Fibroblast of villous mesenchyme (primary cell): ENCODE measurements at regions not wholly inside any gene's neighbourhood (a gene's known extent, or its start where the extent isn't known, plus 50 kb on each side); places are given as distances from the start of the nearest gene placed in this dataset.

ENCODE experiments used
- DNase-seq: peaks from one replicate; pipeline ENCODE4 v3.0.0-alpha.2; 2010; ENCODE audit warnings: low read depth
- H3K4me3 ChIP-seq: 2 replicates; pipeline ENCODE4 v1.5.1; 2011; ENCODE audit warnings: low read depth, mild to moderate bottlenecking, low read length
- TF ChIP-seq, protein P1 (sequence below): IDR thresholded peaks from 2 replicates; pipeline ENCODE4 v1.5.1; 2012; ENCODE audit warnings: low read depth, mild to moderate bottlenecking, low read length; ENCODE audit not compliant: insufficient read depth

- DNase-seq = no peak
- TF ChIP-seq, protein P1, sequence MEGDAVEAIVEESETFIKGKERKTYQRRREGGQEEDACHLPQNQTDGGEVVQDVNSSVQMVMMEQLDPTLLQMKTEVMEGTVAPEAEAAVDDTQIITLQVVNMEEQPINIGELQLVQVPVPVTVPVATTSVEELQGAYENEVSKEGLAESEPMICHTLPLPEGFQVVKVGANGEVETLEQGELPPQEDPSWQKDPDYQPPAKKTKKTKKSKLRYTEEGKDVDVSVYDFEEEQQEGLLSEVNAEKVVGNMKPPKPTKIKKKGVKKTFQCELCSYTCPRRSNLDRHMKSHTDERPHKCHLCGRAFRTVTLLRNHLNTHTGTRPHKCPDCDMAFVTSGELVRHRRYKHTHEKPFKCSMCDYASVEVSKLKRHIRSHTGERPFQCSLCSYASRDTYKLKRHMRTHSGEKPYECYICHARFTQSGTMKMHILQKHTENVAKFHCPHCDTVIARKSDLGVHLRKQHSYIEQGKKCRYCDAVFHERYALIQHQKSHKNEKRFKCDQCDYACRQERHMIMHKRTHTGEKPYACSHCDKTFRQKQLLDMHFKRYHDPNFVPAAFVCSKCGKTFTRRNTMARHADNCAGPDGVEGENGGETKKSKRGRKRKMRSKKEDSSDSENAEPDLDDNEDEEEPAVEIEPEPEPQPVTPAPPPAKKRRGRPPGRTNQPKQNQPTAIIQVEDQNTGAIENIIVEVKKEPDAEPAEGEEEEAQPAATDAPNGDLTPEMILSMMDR = no peak
- H3K4me3 ChIP-seq = no peak overlapping the region
Observed at GRCh38 chr18:73664896-73665295, 482.7 kb downstream of the FBXO15 start.

GRCh38 chr18:73663581-73663980 is 484.1 kb downstream of the FBXO15 start:
- no peak overlapping the region for H3K4me3 ChIP-seq
- DNase-seq = no peak
- TF ChIP-seq, protein P1 = no peak

- TF ChIP-seq, protein P1 = no peak
- DNase-seq = no peak
- no peak overlapping the region for H3K4me3 ChIP-seq
Observed at GRCh38 chr18:73662421-73662820, 485.2 kb downstream of the FBXO15 start.

GRCh38 chr18:73660931-73661856 is 486.4 kb downstream of the FBXO15 start:
- no peak for DNase-seq
- TF ChIP-seq, protein P1 = no peak

GRCh38 chr18:73656691-73657090 is 490.9 kb downstream of the FBXO15 start:
- DNase-seq = no peak
- TF ChIP-seq, protein P1 = no peak
- no peak overlapping the region for H3K4me3 ChIP-seq

More at GRCh38 chr18:73660931-73661856, 486.4 kb downstream of the FBXO15 start:
- H3K4me3 ChIP-seq = no peak overlapping the region

- H3K4me3 ChIP-seq = no peak overlapping the region
- DNase-seq = no peak
- TF ChIP-seq, protein P1 = no peak
Observed at GRCh38 chr18:73653827-73654226, 493.8 kb downstream of the FBXO15 start.
